H9 (cell line): ENCODE measurements at regions not wholly inside any gene's neighbourhood (a gene's known extent, or its start where the extent isn't known, plus 50 kb on each side); places are given as distances from the start of the nearest gene placed in this dataset.

Experiments used
- DNase-seq: peaks from one replicate; pipeline ENCODE4 v3.0.0-alpha.2; 2017
- H2AFZ ChIP-seq: one replicate; pipeline ENCODE4 v1.6.1; 2013; ENCODE audit warnings: mild to moderate bottlenecking, low read length, control low read depth, moderate library complexity
- H2AK5ac ChIP-seq: 2 replicates; pipeline ENCODE4 v1.6.1; 2013; ENCODE audit warnings: low read length, control low read depth, mixed read lengths; ENCODE audit not compliant: insufficient read length
- H2BK120ac ChIP-seq: one replicate; pipeline ENCODE4 v1.6.1; 2013; ENCODE audit warnings: low read depth, mild to moderate bottlenecking, low read length, control low read depth, inconsistent platforms; ENCODE audit not compliant: poor library complexity, severe bottlenecking
- H2BK12ac ChIP-seq: 2 replicates; pipeline ENCODE4 v1.6.1; 2013; ENCODE audit warnings: low read length, control low read depth, mixed read lengths, low read depth; ENCODE audit not compliant: insufficient read length
- H2BK15ac ChIP-seq: 2 replicates; pipeline ENCODE4 v1.6.1; 2013; ENCODE audit warnings: low read depth, low read length, control low read depth
- H2BK20ac ChIP-seq: one replicate; pipeline ENCODE4 v1.6.1; 2013; ENCODE audit warnings: low read depth, mild to moderate bottlenecking, low read length, control low read depth, inconsistent platforms; ENCODE audit not compliant: poor library complexity, severe bottlenecking
- H2BK5ac ChIP-seq: 2 replicates; pipeline ENCODE4 v1.6.1; 2013; ENCODE audit warnings: low read length, control low read depth, mixed read lengths; ENCODE audit not compliant: insufficient read length
- H3K14ac ChIP-seq: 2 replicates; pipeline ENCODE4 v1.6.1; 2013; ENCODE audit warnings: low read length, control low read depth; ENCODE audit not compliant: insufficient read depth
- H3K18ac ChIP-seq: 2 replicates; pipeline ENCODE4 v1.6.1; 2013; ENCODE audit warnings: low read depth, mild to moderate bottlenecking, mixed read lengths, low read length, control low read depth; ENCODE audit not compliant: insufficient read length
- H3K23ac ChIP-seq: 2 replicates; pipeline ENCODE4 v1.6.1; 2013; ENCODE audit warnings: low read length, control low read depth, mixed read lengths, low read depth; ENCODE audit not compliant: insufficient read length
- H3K23me2 ChIP-seq: 2 replicates; pipeline ENCODE4 v1.6.1; 2013; ENCODE audit warnings: low read depth, mild to moderate bottlenecking, mixed read lengths, low read length, control low read depth; ENCODE audit not compliant: insufficient read length, poor library complexity, severe bottlenecking
- H3K27ac ChIP-seq: 2 replicates; pipeline ENCODE4 v1.5.1; 2013; ENCODE audit warnings: low read length, control low read depth, mixed read lengths, low read depth; ENCODE audit not compliant: insufficient read length
- H3K27me3 ChIP-seq: 2 replicates; pipeline ENCODE4 v1.6.1; 2013; ENCODE audit warnings: low read length, control low read depth, inconsistent platforms; ENCODE audit not compliant: insufficient read depth
- H3K4ac ChIP-seq: 2 replicates; pipeline ENCODE4 v1.6.1; 2013; ENCODE audit warnings: low read depth, mild to moderate bottlenecking, control low read depth, inconsistent platforms, low read length, moderate library complexity
- H3K4me1 ChIP-seq: 2 replicates; pipeline ENCODE4 v1.6.1; 2013; ENCODE audit warnings: low read length, control low read depth, inconsistent platforms; ENCODE audit not compliant: insufficient read depth
- H3K4me2 ChIP-seq: 2 replicates; pipeline ENCODE4 v1.6.1; 2013; ENCODE audit warnings: low read length, control low read depth, mixed read lengths; ENCODE audit not compliant: insufficient read length, insufficient read depth
- H3K56ac ChIP-seq: 2 replicates; pipeline ENCODE4 v1.6.1; 2013; ENCODE audit warnings: low read depth, mild to moderate bottlenecking, mixed read lengths, low read length, control low read depth; ENCODE audit not compliant: insufficient read length
- H3K79me1 ChIP-seq: 2 replicates; pipeline ENCODE4 v1.6.1; 2013; ENCODE audit warnings: low read depth, mild to moderate bottlenecking, moderate library complexity, low read length, control low read depth, inconsistent platforms; ENCODE audit not compliant: insufficient read depth, poor library complexity, severe bottlenecking
- H3K79me2 ChIP-seq: 2 replicates; pipeline ENCODE4 v1.6.1; 2013; ENCODE audit warnings: low read length, control low read depth, inconsistent platforms; ENCODE audit not compliant: insufficient read depth
- H3K9ac ChIP-seq: 2 replicates; pipeline ENCODE4 v1.6.1; 2013; ENCODE audit warnings: low read length, control low read depth, mixed read lengths; ENCODE audit not compliant: insufficient read length; ENCODE audit errors: extremely low read depth
- H3K9me3 ChIP-seq: one replicate; pipeline ENCODE4 v1.6.1; 2013; ENCODE audit warnings: low read depth, low read length, inconsistent platforms; ENCODE audit not compliant: control insufficient read depth
- H3T11ph ChIP-seq: one replicate; pipeline ENCODE4 v1.6.1; 2013; ENCODE audit warnings: mild to moderate bottlenecking, low read length, control low read depth, inconsistent platforms
- H4K20me1 ChIP-seq: one replicate; pipeline ENCODE4 v1.6.1; 2013; ENCODE audit not compliant: control insufficient read depth, insufficient read length, insufficient read depth
- H4K5ac ChIP-seq: 2 replicates; pipeline ENCODE4 v1.6.1; 2013; ENCODE audit warnings: low read depth, mild to moderate bottlenecking, mixed read lengths, low read length, control low read depth; ENCODE audit not compliant: insufficient read length
- H4K8ac ChIP-seq: replicated peaks from 2 replicates; pipeline ENCODE4 v1.6.1; 2013; ENCODE audit warnings: low read length, control low read depth, mixed read lengths, low read depth; ENCODE audit not compliant: insufficient read length
- H4K91ac ChIP-seq: 2 replicates; pipeline ENCODE4 v1.6.1; 2013; ENCODE audit warnings: low read depth, mild to moderate bottlenecking, moderate library complexity, mixed read lengths, low read length, control low read depth; ENCODE audit not compliant: insufficient read length
- H3K27ac Mint-ChIP-seq, 3 experiments: 2 replicates in 2 of 3; 3 replicates in 1 of 3; pipeline ENCODE4 v1.8.0; 2020 to 2021; ENCODE audit warnings: mixed read lengths in 3 of 3, mild to moderate bottlenecking in 1 of 3, moderate library complexity in 1 of 3
- H3K27me3 Mint-ChIP-seq: 2 replicates; pipeline ENCODE4 v1.8.0; 2021; ENCODE audit warnings: low read depth, mild to moderate bottlenecking, moderate library complexity, mixed read lengths
- H3K36me3 Mint-ChIP-seq, 3 experiments: 2 replicates in 2 of 3; 3 replicates in 1 of 3; pipeline ENCODE4 v1.8.0; 2020 to 2021; ENCODE audit warnings: low read depth in 3 of 3, mixed read lengths in 3 of 3; ENCODE audit not compliant: insufficient read depth in 1 of 3
- H3K4me1 Mint-ChIP-seq, 2 experiments: 2 replicates each; pipeline ENCODE4 v1.8.0; 2020; ENCODE audit warnings: mixed read lengths in 2 of 2
- H3K4me3 Mint-ChIP-seq, 2 experiments: 2 replicates in 1 of 2; 3 replicates in 1 of 2; pipeline ENCODE4 v1.8.0; 2020 to 2021; ENCODE audit warnings: mild to moderate bottlenecking in 2 of 2, mixed read lengths in 2 of 2, moderate library complexity in 1 of 2
- H3K9me3 Mint-ChIP-seq, 2 experiments: 2 replicates in 1 of 2; 3 replicates in 1 of 2; pipeline ENCODE4 v1.8.0; 2020; ENCODE audit warnings: mild to moderate bottlenecking in 2 of 2, mixed read lengths in 2 of 2, moderate library complexity in 1 of 2
- CTCF ChIP-seq: fragments of 200-600 bp; sonication (generic); conservative IDR thresholded peaks from 3 replicates; pipeline ENCODE4 v1.8.0; 2021; ENCODE audit warnings: antibody characterized with exemption, mild to moderate bottlenecking

- Histone ChIP-seq H2BK15ac (no peak overlapping the region), H3K18ac (no peak overlapping the region), H3T11ph (no peak overlapping the region), H3K56ac (no peak overlapping the region), H3K4me2 (no peak overlapping the region), H2BK12ac (no peak overlapping the region), H2AFZ (no peak overlapping the region), H2BK120ac (no peak overlapping the region), H3K9me3 (no peaks in the 10 kb centered on the region), H2AK5ac (no peak overlapping the region), H4K5ac (no peak overlapping the region), H4K91ac (no peak overlapping the region), H3K27me3 (no peaks in the 10 kb centered on the region), H3K79me2 (no peaks in the 10 kb centered on the region), H2BK5ac (no peak overlapping the region), H2BK20ac (no peak overlapping the region), H4K8ac (no peak overlapping the region), H3K23ac (no peak overlapping the region), H3K23me2 (no peaks in the 10 kb centered on the region), H3K14ac (no peak overlapping the region), H3K79me1 (no peaks in the 10 kb centered on the region), H4K20me1 (no peaks in the 10 kb centered on the region), H3K4ac (no peak overlapping the region), H3K4me1 (peaks cover 2% of the 10 kb centered on the region; the same call in 1 of the 2 replicates), H3K27ac (no peak overlapping the region), H3K9ac (no peak overlapping the region)
- no peaks in the 10 kb centered on the region for H3K9me3 Mint-ChIP-seq
- no peaks in the 10 kb centered on the region for H3K27me3 Mint-ChIP-seq
- no peak for TF ChIP-seq CTCF
- peaks cover 8 to 14% of the 10 kb centered on the region in 2 experiments for H3K4me1 Mint-ChIP-seq
- H3K4me3 Mint-ChIP-seq, result no peak overlapping the region
- no peak overlapping the region for H3K27ac Mint-ChIP-seq
- DNase-seq, result no peak
- H3K36me3 Mint-ChIP-seq, result no peaks in the 10 kb centered on the region
Measured at GRCh38 chr4:111066447-111066846, 443.6 kb upstream of the PITX2 start.
